HG03439 (cell line): ENCODE measurements at regions not wholly inside any gene's neighbourhood (a gene's known extent, or its start where the extent isn't known, plus 50 kb on each side); places are given as distances from the start of the nearest gene placed in this dataset.
"Not testable (repeated sequence)": the region's sequence is repeated elsewhere in the genome, so short reads cannot be mapped to it uniquely, and the experiment has no call there.

Source experiments
- ATAC-seq: cut with Tn5 transposase; IDR thresholded peaks from one replicate; pipeline ENCODE4 v1.9.1; 2021; ENCODE audit warnings: mild to moderate bottlenecking, moderate library complexity; ENCODE audit not compliant: unreplicated experiment

- ATAC-seq: not testable (repeated sequence)
Observed at GRCh38 chrX:134045372-134045771, 60.0 kb upstream of the GPC3 start.

- not testable (repeated sequence) for ATAC-seq
Observed at GRCh38 chrX:134067107-134067506, 81.7 kb upstream of the GPC3 start.

GRCh38 chrX:134071899-134072298 is 86.5 kb upstream of the GPC3 start:
- ATAC-seq: not testable (repeated sequence)

- no peak for ATAC-seq
Observed at GRCh38 chrX:134073341-134073740, 87.9 kb upstream of the GPC3 start.

- no peak for ATAC-seq
Observed at GRCh38 chrX:134074151-134074550, 88.8 kb upstream of the GPC3 start.

- no peak for ATAC-seq
Observed at GRCh38 chrX:134075894-134076718, 90.7 kb upstream of the GPC3 start.

- ATAC-seq: no peak
Observed at GRCh38 chrX:134095366-134095765, 110.0 kb upstream of the GPC3 start.

GRCh38 chrX:134101636-134102035 is 116.2 kb upstream of the GPC3 start:
- ATAC-seq: no peak

GRCh38 chrX:134115270-134115669 is 121.7 kb upstream of the CCDC160 start:
- ATAC-seq: no peak

- no peak for ATAC-seq
Observed at GRCh38 chrX:134137341-134137740, 99.6 kb upstream of the CCDC160 start.

- ATAC-seq: no peak
Observed at GRCh38 chrX:134139090-134139489, 97.9 kb upstream of the CCDC160 start.

- no peak for ATAC-seq
Observed at GRCh38 chrX:134144231-134144630, 92.8 kb upstream of the CCDC160 start.

GRCh38 chrX:134146493-134146892 is 90.5 kb upstream of the CCDC160 start:
- ATAC-seq: no peak

GRCh38 chrX:134148172-134148692 is 88.8 kb upstream of the CCDC160 start:
- ATAC-seq: no peak

GRCh38 chrX:134158821-134159512 is 78.0 kb upstream of the CCDC160 start:
- ATAC-seq: no peak

- peak; percentile 79 for ATAC-seq
Observed at GRCh38 chrX:134161162-134161561, 75.8 kb upstream of the CCDC160 start.

GRCh38 chrX:134162032-134162431 is 75.0 kb upstream of the CCDC160 start:
- ATAC-seq: no peak

- ATAC-seq: no peak
Observed at GRCh38 chrX:134163836-134164235, 73.1 kb upstream of the CCDC160 start.

- ATAC-seq: no peak
Observed at GRCh38 chrX:134167591-134168203, 69.3 kb upstream of the CCDC160 start.

GRCh38 chrX:134171661-134172587 is 65.1 kb upstream of the CCDC160 start:
- no peak for ATAC-seq
